K562 (cell line): ENCODE measurements at regions not wholly inside any gene's neighbourhood (a gene's known extent, or its start where the extent isn't known, plus 50 kb on each side); places are given as distances from the start of the nearest gene placed in this dataset.

Source experiments
- CTCF ChIP-seq, 3 experiments: IDR thresholded peaks in 2 of 3; conservative IDR thresholded peaks in 1 of 3; 2 replicates each; pipeline ENCODE4 v1.5.1; 2011 to 2012; ENCODE audit warnings: low read length in 3 of 3, mild to moderate bottlenecking in 3 of 3, control low read depth in 2 of 3, improper control_type of control experiment in 1 of 3, inconsistent platforms in 1 of 3, low read depth in 1 of 3, mixed read lengths in 1 of 3, moderate library complexity in 1 of 3; ENCODE audit not compliant: insufficient read depth in 2 of 3
- FOS ChIP-seq: IDR thresholded peaks from 3 replicates; pipeline ENCODE4 v1.6.1; 2011; ENCODE audit not compliant: insufficient read length; ENCODE audit errors: extremely low read depth
- GATAD2B ChIP-seq: fragments of 450-650 bp; IDR thresholded peaks from 2 replicates; pipeline ENCODE4 v1.6.1; 2017; ENCODE audit warnings: mild to moderate bottlenecking, borderline replicate concordance
- POLR2AphosphoS5 ChIP-seq: IDR thresholded peaks from 2 replicates; pipeline ENCODE4 v1.6.1; 2011; ENCODE audit warnings: mild to moderate bottlenecking, low read depth, low read length, moderate library complexity; ENCODE audit not compliant: control insufficient read depth, insufficient read depth
- PRDM10 ChIP-seq: fragments of 450-650 bp; IDR thresholded peaks from 2 replicates; pipeline ENCODE4 v1.6.1; 2018; ENCODE audit not compliant: partially characterized antibody
- RAD51 ChIP-seq: fragments of 450-650 bp; IDR thresholded peaks from 2 replicates; pipeline ENCODE4 v1.7.1; 2016; ENCODE audit warnings: low read depth, mild to moderate bottlenecking, borderline replicate concordance
- SREBF2 ChIP-seq: sonication (generic); formaldehyde crosslinking; IDR thresholded peaks from 2 replicates; pipeline ENCODE4 v1.4.0; 2020; ENCODE audit warnings: mild to moderate bottlenecking, missing genetic modification reagents
- YY1 ChIP-seq, 3 experiments: IDR thresholded peaks; 2 replicates each; pipeline ENCODE4 v1.6.1; 2011; ENCODE audit warnings: low read length in 2 of 3, mild to moderate bottlenecking in 2 of 3, moderate library complexity in 2 of 3, borderline replicate concordance in 1 of 3, control low read depth in 1 of 3, low read depth in 1 of 3; ENCODE audit not compliant: insufficient read depth in 3 of 3, insufficient replicate concordance in 2 of 3, control insufficient read depth in 1 of 3, insufficient read length in 1 of 3; ENCODE audit errors: extremely low read depth in 1 of 3

DNA sequence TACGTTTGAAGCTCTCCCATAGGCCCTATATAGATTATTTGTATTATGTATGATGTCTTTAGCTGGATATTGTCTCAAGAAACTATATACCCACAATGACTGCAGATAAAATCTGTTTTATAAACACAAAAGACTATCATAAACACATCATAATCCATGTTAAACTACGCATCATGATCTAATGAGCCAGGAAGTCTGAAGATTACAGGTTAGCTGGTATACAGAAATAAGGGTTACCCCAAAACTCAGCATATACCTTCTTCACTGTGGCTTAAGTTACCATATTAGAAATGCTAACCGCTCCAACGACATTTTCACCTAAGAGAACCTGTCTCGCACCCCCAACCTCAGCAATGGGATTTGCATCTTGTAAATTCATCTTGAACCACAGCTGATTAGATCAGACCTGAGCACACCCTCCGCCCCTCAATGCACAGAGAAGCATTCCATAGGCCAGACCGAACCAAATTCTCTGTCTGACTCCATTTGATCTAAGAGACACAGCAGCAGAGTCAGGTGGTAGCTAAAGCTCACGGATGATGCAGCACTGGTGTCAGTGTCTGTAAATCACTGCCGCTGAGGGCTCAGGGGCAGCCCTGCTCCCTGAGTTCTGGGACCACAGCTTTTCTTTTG, 124.9 kb downstream of the NPY start:
- TF ChIP-seq YY1 (IDR thresholded peaks at IDR 0.05; ENCODE audit: borderline replicate concordance in 1 of 3, control insufficient read depth in 1 of 3, extremely low read depth in 1 of 3, insufficient read depth in 3 of 3, insufficient read length in 1 of 3, insufficient replicate concordance in 2 of 3, low read depth in 1 of 3, low read length in 2 of 3), result no peak
- TF ChIP-seq RAD51, result no peak
- no peak for TF ChIP-seq POLR2AphosphoS5
- TF ChIP-seq FOS, result no peak
- no peak for TF ChIP-seq CTCF (IDR thresholded peaks at IDR 0.05 in 2 of 3, conservative IDR thresholded peaks at IDR 0.05 in 1 of 3; ENCODE audit: insufficient read depth in 2 of 3, low read depth in 1 of 3, low read length in 3 of 3)
- no peak for TF ChIP-seq SREBF2
- no peak for TF ChIP-seq GATAD2B
- no peak for TF ChIP-seq PRDM10
